SJCRH30 (cell line): ENCODE measurements at regions not wholly inside any gene's neighbourhood (a gene's known extent, or its start where the extent isn't known, plus 50 kb on each side); places are given as distances from the start of the nearest gene placed in this dataset.

Experiments
- DNase-seq, 2 experiments: peaks; one replicate each; pipeline ENCODE4 v3.0.0-alpha.2; 2015 to 2020
- H3K27ac ChIP-seq: fragments of 250-450 bp; sonication (Bioruptor Pico); 2 replicates; pipeline ENCODE4 v1.5.1; 2020; ENCODE audit warnings: mild to moderate bottlenecking, moderate library complexity
- H3K27me3 ChIP-seq: fragments of 250-450 bp; sonication (Bioruptor Pico); 2 replicates; pipeline ENCODE4 v1.5.1; 2020; ENCODE audit warnings: mild to moderate bottlenecking, moderate library complexity
- H3K36me3 ChIP-seq: fragments of 250-450 bp; sonication (Bioruptor Pico); 2 replicates; pipeline ENCODE4 v1.5.1; 2020; ENCODE audit warnings: mild to moderate bottlenecking, moderate library complexity
- H3K4me1 ChIP-seq: fragments of 250-450 bp; sonication (Bioruptor Pico); 2 replicates; pipeline ENCODE4 v1.5.1; 2020; ENCODE audit warnings: mild to moderate bottlenecking, moderate library complexity
- H3K4me3 ChIP-seq: fragments of 250-450 bp; sonication (Bioruptor Pico); 2 replicates; pipeline ENCODE4 v1.5.1; 2020; ENCODE audit warnings: mild to moderate bottlenecking, moderate library complexity
- H3K9me3 ChIP-seq: fragments of 250-450 bp; sonication (Bioruptor Pico); replicated peaks from 2 replicates; pipeline ENCODE4 v1.5.1; 2020; ENCODE audit warnings: mild to moderate bottlenecking, moderate library complexity

DNA sequence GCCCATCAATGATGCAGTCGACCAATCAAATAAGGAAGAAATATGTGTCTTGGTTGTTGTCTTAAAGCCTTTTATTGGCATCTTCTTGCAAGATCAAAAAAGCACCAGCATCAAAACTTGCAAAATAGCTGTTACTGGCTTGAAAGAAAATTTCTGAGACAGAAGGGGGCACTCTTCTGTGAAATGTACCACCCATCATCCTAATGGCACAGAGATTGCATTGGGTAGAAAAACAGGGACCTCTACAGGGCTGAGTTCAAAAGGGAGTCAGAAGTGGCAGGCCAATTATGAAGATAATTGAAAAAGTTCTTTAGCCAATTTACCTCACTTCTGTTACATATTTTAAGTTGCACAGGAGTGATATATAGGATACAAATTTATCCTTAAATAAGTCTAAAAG is 122.3 kb upstream of the GPR149 start:
- no peaks in the 10 kb centered on the region for H3K4me1 ChIP-seq
- DNase-seq = peak in 1 of 2 experiments; percentile 4
- H3K4me3 ChIP-seq = no peak overlapping the region
- no peaks in the 10 kb centered on the region for H3K36me3 ChIP-seq
- no peaks in the 10 kb centered on the region for H3K9me3 ChIP-seq
- H3K27me3 ChIP-seq = no peaks in the 10 kb centered on the region
- no peak overlapping the region for H3K27ac ChIP-seq

DNA sequence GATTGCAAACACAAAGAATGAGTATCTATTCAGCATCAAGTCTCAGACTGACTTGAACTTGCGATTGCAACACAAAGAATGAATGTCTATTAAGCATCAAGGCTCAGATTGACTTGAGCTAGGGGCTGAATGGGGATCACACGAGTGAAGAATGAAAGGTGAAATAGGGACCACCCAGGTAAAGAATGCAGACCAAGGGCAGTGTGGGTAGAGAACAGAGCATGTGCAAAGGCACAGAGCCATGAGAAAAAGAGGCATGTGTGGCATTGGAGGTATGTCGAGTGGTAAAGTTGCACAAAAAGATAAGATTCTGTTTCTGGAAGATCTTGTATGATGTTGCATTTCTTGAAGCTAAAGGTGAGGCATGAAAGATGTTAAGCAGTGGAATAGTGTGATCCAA is 119.4 kb upstream of the GPR149 start:
- Histone ChIP-seq H3K4me3 (no peak overlapping the region), H3K4me1 (no peaks in the 10 kb centered on the region), H3K27ac (no peak overlapping the region), H3K27me3 (no peaks in the 10 kb centered on the region), H3K9me3 (no peaks in the 10 kb centered on the region), H3K36me3 (no peaks in the 10 kb centered on the region)
- DNase-seq = no peak

DNA sequence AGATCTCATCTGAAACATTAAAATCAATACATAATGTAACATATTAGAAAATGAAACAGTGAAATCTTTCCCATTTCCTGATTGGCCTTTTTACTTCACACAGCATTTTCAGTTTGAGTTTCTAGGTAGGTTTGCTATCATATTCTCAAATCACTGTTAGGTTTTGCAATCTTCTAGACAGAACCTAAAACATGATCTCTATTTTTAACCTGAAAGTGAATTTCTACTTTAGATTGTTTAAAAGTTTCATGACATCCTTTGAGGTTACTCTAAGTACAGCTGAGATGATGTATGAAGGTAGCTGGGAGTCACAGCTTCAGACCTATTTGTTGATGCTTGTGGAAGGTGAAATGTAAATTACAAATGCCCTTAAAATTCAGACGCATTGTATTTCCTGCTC is 118.4 kb upstream of the GPR149 start:
- no peaks in the 10 kb centered on the region for H3K27me3 ChIP-seq
- no peak for DNase-seq
- no peaks in the 10 kb centered on the region for H3K9me3 ChIP-seq
- H3K27ac ChIP-seq = no peak overlapping the region
- H3K4me1 ChIP-seq = no peaks in the 10 kb centered on the region
- no peak overlapping the region for H3K4me3 ChIP-seq
- no peaks in the 10 kb centered on the region for H3K36me3 ChIP-seq

DNA sequence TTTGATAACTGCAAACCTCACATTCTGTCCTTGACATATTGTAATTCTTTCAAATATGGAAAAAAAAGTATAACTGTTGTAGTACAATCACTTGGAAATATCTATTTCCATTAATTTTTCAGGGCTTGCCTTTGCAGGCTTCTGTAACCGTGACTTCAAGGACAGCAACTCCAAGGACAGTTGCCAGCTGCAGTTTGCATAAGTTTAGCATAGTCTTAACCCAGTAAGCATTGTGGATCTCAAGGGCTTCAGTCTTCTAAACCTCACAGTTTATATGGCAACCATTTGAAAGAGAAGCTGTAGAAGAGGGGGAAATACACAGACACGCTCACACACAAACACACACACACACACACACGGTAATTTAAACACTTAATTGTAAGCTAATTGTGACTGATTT is 112.8 kb upstream of the GPR149 start:
- H3K36me3 ChIP-seq = no peaks in the 10 kb centered on the region
- H3K4me1 ChIP-seq = no peaks in the 10 kb centered on the region
- no peak for DNase-seq
- no peaks in the 10 kb centered on the region for H3K9me3 ChIP-seq
- no peak overlapping the region for H3K27ac ChIP-seq
- no peak overlapping the region for H3K4me3 ChIP-seq
- H3K27me3 ChIP-seq = no peaks in the 10 kb centered on the region

DNA sequence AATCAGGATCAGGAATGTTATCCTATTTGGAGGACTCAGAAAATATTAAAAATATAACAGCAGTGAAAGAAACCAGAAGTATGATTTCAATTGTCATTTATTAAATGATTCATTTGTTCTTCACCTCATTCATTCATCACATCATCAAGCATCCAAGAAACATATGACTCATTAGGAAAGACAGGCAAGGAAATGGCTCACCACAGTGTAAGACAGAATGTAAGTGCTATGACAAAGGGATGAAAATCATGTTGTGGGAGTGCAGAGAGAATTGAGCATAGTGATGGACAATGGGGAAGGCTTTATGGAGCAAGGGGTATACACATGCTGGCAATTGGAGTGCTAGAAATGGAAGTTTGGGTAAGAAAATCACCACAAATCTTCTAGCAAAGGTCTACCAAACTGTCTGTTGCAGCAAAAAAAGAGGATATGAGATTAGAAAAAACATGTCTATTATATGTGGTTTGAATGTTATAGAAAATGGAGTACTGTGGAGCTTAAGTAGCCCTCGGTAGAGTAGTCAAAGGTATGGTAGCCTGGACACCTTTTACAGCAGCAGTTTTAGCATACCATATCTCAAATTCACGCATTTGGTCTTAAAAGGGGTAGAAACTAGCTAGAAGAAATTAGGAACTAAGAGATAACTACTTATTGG is 111.1 kb upstream of the GPR149 start:
- no peaks in the 10 kb centered on the region for H3K9me3 ChIP-seq

DNA sequence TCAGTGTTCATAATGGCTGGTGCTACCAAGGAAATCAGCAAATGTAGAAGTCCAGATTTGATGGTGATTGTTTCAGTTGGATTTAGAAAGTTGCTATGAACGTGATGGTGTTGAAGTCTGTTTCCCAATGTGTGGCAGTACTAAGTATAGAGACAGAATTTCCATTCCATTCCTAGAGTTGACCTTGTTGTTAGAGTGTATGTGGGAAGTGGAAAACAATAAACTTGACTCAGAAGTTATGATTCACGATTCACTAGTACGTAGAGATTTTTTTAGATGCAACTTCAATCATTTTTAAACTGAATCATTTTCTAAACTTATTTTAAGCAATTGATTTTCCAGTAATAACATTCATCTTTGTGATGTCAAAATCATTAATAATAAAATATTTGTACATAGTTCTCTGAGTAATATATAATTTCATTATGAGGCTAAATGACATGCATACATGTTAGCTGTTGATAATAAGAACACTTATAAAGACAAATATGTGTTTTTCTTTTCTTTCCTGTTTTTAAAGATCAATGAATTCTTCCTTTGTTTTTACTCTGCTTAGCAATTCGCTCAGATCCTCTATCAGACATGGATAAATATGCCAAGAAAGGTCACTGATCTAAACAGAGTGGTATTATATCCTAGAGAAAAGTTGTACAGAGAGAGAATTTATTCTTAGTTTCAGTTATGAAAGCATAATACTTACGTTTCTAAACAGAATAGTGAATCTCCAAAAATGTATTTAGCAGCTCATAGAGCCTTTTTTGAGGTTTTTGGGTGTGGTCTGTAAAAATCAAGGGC is 108.8 kb upstream of the GPR149 start:
- H3K4me3 ChIP-seq = no peak overlapping the region
- no peaks in the 10 kb centered on the region for H3K27me3 ChIP-seq
- no peaks in the 10 kb centered on the region for H3K4me1 ChIP-seq
- no peaks in the 10 kb centered on the region for H3K9me3 ChIP-seq
- H3K36me3 ChIP-seq = no peaks in the 10 kb centered on the region
- DNase-seq = no peak
- no peak overlapping the region for H3K27ac ChIP-seq

More for the DNA sequence above, 111.1 kb upstream of the GPR149 start:
- Histone ChIP-seq H3K4me3 (no peak overlapping the region), H3K36me3 (no peaks in the 10 kb centered on the region), H3K27me3 (no peaks in the 10 kb centered on the region), H3K4me1 (no peaks in the 10 kb centered on the region), H3K27ac (no peak overlapping the region)
- no peak for DNase-seq

DNA sequence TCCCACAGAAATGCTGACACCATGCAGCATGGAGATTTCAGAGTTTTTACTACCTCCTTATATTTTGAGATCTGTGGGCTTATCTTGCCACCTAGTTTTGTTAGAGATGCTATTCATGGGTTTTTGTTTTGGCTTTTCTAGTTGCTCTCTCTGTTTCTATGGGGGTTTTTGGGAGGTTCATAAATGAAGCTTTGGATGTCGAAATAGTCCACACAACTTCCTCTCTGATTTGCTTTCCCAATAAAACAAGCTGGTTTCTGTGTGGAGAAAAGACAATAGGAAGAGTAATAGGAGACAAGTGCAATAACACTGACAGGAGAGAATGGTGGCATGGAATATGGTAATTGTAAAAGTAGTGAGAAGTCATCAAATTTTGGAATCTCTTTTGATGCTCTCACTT is 106.8 kb upstream of the GPR149 start:
- H3K4me3 ChIP-seq = no peak overlapping the region
- no peak for DNase-seq
- H3K27ac ChIP-seq = no peak overlapping the region
- no peaks in the 10 kb centered on the region for H3K27me3 ChIP-seq
- H3K36me3 ChIP-seq = no peaks in the 10 kb centered on the region
- no peaks in the 10 kb centered on the region for H3K4me1 ChIP-seq
- no peaks in the 10 kb centered on the region for H3K9me3 ChIP-seq

DNA sequence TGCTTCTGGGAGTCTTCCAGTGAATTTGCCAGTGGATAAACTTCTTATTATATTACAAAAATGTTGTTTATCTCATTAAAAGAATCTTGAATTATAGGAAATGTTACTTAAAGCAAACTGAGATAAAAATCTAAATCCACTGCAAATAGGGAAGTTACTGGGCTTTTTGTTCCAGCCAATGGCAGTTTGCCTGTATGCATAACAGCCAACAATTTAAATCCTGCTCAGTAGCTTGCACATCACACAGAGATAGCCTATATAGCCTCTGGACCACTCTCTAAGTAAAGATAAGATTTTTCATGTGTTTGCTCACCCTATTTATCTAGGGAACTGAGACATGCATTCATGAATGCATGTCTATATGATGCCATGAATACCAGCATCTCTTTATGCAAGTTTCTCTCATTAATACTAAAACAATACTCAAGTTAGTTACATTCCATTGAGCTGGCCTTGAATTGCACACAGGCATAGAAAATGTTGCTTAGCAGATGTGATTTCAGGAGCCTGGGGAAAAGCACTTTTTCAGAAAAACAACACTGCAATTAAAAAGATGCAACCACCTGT is 92.1 kb upstream of the GPR149 start:
- Histone ChIP-seq H3K27me3 (peaks cover 4% of the 10 kb centered on the region; the same call in 1 of the 2 replicates), H3K36me3 (no peaks in the 10 kb centered on the region), H3K9me3 (no peaks in the 10 kb centered on the region), H3K4me3 (no peak overlapping the region), H3K4me1 (no peaks in the 10 kb centered on the region), H3K27ac (no peak overlapping the region)
- no peak for DNase-seq

DNA sequence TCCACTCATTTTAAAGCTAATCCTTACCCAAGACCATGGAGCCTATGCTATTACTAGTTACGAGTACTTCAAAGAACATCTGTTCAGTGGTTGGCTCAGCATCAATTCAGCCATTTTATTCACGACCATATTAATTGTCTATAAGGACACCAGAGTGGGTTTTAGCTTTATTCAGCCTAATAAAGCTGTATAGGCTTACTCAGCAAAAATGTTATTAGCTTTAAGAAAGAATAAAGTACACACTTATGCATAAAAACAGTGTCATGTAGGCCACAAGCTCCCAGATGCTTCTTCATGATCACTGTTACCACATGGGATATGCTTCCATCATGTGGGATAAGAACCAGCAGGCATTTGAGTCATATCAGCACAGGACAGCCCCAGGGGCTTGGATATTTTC is 87.4 kb upstream of the GPR149 start:
- DNase-seq = no peak
- Histone ChIP-seq H3K27me3 (no peaks in the 10 kb centered on the region), H3K27ac (no peak overlapping the region), H3K9me3 (no peaks in the 10 kb centered on the region), H3K36me3 (no peaks in the 10 kb centered on the region), H3K4me1 (no peaks in the 10 kb centered on the region), H3K4me3 (no peak overlapping the region)

DNA sequence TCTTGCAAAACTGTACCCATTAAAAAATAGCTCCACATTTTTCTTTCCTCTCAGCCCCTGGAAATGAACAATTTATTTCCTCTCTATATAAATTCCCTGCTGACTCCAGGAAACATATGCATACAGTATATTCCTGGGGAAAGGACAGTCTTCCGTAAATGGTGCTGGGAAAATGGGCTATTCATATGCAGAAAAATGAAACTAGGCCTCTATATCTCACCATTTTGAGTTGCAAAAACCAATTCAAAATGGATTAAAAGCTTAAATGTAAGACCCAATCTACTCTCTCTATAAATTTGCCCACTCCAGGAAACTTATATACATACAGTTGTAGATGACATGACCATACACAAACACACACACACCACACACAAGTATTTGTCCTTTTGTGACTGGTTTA is 85.9 kb upstream of the GPR149 start:
- Histone ChIP-seq H3K36me3 (no peaks in the 10 kb centered on the region), H3K27ac (no peak overlapping the region), H3K4me1 (no peaks in the 10 kb centered on the region), H3K9me3 (no peaks in the 10 kb centered on the region), H3K4me3 (no peak overlapping the region), H3K27me3 (no peaks in the 10 kb centered on the region)
- no peak for DNase-seq

DNA sequence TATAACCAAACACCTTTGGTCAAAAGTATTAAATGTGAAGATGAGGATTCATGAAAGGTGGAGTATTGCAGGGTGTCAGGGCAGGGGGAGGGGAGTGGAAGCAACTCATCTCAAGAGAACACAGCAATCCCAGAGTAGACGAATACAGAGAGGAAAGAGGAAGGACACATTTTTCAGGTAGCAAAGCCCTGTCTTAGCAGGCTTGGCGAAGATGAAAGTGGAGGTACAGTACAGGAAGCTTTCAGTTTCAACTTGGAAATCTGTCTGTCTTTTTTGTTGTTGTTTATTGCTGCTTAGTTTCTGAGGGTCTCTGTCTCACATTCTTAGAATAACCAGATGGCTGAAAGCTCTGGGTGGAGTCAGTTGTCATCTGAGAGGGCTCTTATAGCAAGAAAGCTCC is 80.8 kb upstream of the GPR149 start:
- Histone ChIP-seq H3K27me3 (no peaks in the 10 kb centered on the region), H3K36me3 (no peaks in the 10 kb centered on the region), H3K4me1 (no peaks in the 10 kb centered on the region), H3K9me3 (no peaks in the 10 kb centered on the region), H3K27ac (no peak overlapping the region), H3K4me3 (no peak overlapping the region)
- DNase-seq = no peak

DNA sequence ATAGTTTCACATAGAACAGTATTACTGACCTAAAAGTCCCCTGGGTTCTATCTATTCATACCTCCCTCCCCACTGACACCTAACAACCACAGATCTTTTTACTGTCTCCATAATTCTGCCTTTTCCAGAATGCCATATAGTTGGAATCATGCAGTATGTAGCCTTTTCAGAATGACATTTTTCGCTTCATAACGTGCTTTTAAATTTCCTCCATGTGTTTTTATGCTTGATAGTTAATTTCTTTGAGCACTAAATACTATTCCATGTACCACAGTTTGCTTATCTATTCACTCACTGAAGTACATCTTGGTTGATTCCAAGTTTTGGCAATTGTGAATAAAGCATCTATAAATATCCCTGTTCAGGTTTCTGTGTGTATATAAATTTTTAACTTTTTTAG is 77.7 kb upstream of the GPR149 start:
- Histone ChIP-seq H3K27me3 (no peaks in the 10 kb centered on the region), H3K27ac (no peak overlapping the region), H3K4me1 (no peaks in the 10 kb centered on the region), H3K36me3 (no peaks in the 10 kb centered on the region), H3K4me3 (no peak overlapping the region), H3K9me3 (no peaks in the 10 kb centered on the region)
- DNase-seq = no peak

DNA sequence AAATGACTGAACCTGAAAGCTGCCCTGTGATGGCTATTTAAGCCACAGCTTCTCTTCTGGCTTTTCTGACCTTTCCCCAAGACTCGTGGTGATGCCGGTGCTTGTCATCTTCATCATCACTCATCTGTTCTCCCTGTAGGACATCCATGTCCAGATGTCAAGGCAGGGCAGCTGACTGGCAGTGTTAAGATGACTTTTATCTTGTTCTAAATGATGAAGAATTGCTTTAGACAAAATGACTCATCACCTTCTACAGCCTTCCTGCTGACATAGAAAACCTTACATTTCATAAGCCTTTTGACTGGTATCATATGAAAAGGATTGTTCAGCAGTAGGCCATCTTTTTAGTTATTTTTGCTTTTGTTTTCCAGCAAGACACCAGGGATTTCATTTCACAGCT is 67.0 kb upstream of the GPR149 start:
- no peaks in the 10 kb centered on the region for H3K27me3 ChIP-seq
- no peaks in the 10 kb centered on the region for H3K9me3 ChIP-seq
- no peak overlapping the region for H3K4me3 ChIP-seq
- no peaks in the 10 kb centered on the region for H3K36me3 ChIP-seq
- no peak overlapping the region for H3K27ac ChIP-seq
- DNase-seq = no peak
- no peaks in the 10 kb centered on the region for H3K4me1 ChIP-seq

DNA sequence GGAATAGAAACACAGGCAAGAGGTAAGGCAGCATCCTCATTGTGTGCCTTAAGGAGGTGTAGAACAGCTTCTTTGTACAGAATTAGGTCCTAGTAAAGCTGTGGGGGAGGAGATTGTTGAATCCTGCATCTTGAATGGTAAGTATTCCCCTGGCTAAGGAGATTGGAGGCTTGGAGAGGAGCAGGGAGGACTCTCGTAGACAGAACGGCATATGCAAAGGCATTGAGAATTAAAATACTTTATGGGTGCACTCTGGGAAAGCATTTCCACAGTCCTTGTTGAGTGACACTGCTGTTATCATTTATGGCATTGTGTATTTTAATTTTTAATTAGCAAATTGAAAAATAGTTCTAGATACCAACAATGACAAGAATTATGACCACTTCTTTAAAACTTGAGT is 66.5 kb upstream of the GPR149 start:
- no peak overlapping the region for H3K4me3 ChIP-seq
- no peaks in the 10 kb centered on the region for H3K36me3 ChIP-seq
- no peaks in the 10 kb centered on the region for H3K4me1 ChIP-seq
- no peak overlapping the region for H3K27ac ChIP-seq
- H3K27me3 ChIP-seq = no peaks in the 10 kb centered on the region
- no peak for DNase-seq
- H3K9me3 ChIP-seq = no peaks in the 10 kb centered on the region

DNA sequence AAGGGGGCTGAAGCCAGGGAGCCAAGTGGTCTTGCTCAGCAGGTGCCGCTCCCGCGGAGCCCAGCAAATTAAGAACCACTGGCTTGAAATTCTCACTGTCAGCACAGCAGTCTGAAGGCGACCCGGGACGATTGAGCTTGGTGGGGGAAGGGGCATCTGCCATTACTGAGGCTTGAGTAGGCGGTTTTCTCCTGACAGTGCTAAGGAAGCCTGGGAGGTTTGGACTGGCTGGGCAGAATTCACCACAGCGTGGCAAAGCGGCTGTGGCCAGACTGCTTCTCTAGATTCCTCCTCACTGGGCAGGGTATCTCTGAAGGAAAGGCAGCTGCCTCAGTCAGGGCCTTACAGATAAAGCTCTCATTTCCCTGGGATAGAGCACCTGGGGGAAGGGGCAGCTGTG is 57.0 kb upstream of the GPR149 start:
- DNase-seq = peak in 1 of 2 experiments; percentile 40
- Histone ChIP-seq H3K9me3 (no peaks in the 10 kb centered on the region), H3K4me1 (no peaks in the 10 kb centered on the region), H3K27ac (no peak overlapping the region), H3K27me3 (no peaks in the 10 kb centered on the region), H3K36me3 (no peaks in the 10 kb centered on the region), H3K4me3 (no peak overlapping the region)

DNA sequence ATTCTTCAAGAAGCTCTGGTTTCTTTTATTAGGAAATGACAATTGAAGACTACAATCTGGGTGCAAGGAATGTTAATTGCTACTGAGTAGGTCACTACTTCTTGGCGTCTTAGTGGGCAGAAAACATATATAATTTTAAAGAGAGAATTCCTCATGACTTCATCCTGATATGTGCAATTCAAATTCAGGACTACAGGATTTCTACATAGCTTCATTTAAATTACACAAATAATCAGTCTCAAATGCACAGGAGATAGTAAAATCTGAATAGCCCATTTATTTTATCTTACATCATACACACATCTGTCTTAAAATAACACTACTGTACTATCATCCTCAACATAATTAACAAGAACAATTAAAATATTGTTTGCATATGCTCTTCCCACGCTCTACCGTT is 52.5 kb upstream of the GPR149 start:
- Histone ChIP-seq H3K9me3 (no peaks in the 10 kb centered on the region), H3K4me1 (no peaks in the 10 kb centered on the region), H3K36me3 (no peaks in the 10 kb centered on the region), H3K4me3 (no peak overlapping the region), H3K27me3 (no peaks in the 10 kb centered on the region), H3K27ac (no peak overlapping the region)
- no peak for DNase-seq
